Left lung (tissue), 4 donors: ENCODE measurements at regions not wholly inside any gene's neighbourhood (a gene's known extent, or its start where the extent isn't known, plus 50 kb on each side); places are given as distances from the start of the nearest gene placed in this dataset.
A peak's percentile ranks its signal among the peaks of the same experiment; 100 is the strongest.

Experiments used
- ATAC-seq: fragments of 200-7000 bp; cut with Tn5 transposase; one replicate; pipeline ENCODE4 v1.9.1; 2020; ENCODE audit warnings: moderate library complexity
- DNase-seq, 4 donors: peaks; one replicate each; pipeline ENCODE4 v3.0.0-alpha.2; 2013 to 2020
- H3K27ac ChIP-seq, 2 donors: fragments of 200-600 bp; sonication (generic) in 1 of 2; one replicate each; pipeline versions ENCODE4 v1.5.0 to v1.8.0; 2020 to 2021
- H3K27me3 ChIP-seq, 2 donors: fragments of 200-600 bp; sonication (generic) in 1 of 2; one replicate each; pipeline versions ENCODE4 v1.5.0 to v1.8.0; 2020 to 2021
- H3K36me3 ChIP-seq, 2 donors: fragments of 200-600 bp; sonication (generic) in 1 of 2; one replicate each; pipeline versions ENCODE4 v1.5.0 to v1.8.0; 2020 to 2021
- H3K4me1 ChIP-seq, 2 donors: fragments of 200-600 bp; one replicate each; pipeline ENCODE4 v1.8.0; 2021
- H3K4me3 ChIP-seq, 2 donors: fragments of 200-600 bp; sonication (generic) in 1 of 2; one replicate each; pipeline versions ENCODE4 v1.5.0 to v1.8.0; 2020 to 2021; ENCODE audit warnings: mild to moderate bottlenecking in 1 of 2
- H3K9me3 ChIP-seq, 2 donors: fragments of 200-600 bp; sonication (generic) in 1 of 2; one replicate each; pipeline versions ENCODE4 v1.5.0 to v1.8.0; 2020 to 2021
- CTCF ChIP-seq, 2 donors: fragments of 200-600 bp; sonication (generic) in 1 of 2; IDR thresholded peaks; one replicate each; pipeline versions ENCODE4 v1.5.0 to v1.8.0; 2021; ENCODE audit warnings: antibody characterized with exemption in 2 of 2
- intact Hi-C, 2 donors: fragments of 100-400 bp; cut with DNase I; formaldehyde crosslinking; loops; one replicate each; pipeline versions ENCODE4 v1.11.2 to v1.14.2; 2022
- donor health status: DM: no; HTN: yes; CAD: no.
- donor health status: DM: no; HTN: no; CAD: no.

GRCh38 chr5:39846144-39846543 is 421.4 kb upstream of the DAB2 start:
- intact Hi-C loops = no loop called here
- no peak for TF ChIP-seq CTCF (IDR thresholded peaks at IDR 0.05)
- H3K4me1 ChIP-seq = no peaks in the 10 kb centered on the region
- no peak overlapping the region for H3K27ac ChIP-seq
- no peak overlapping the region for H3K4me3 ChIP-seq
- no peak for ATAC-seq
- no peaks in the 10 kb centered on the region for H3K27me3 ChIP-seq
- DNase-seq = no peak
- H3K36me3 ChIP-seq = no peaks in the 10 kb centered on the region
- H3K9me3 ChIP-seq = no peaks in the 10 kb centered on the region

- intact Hi-C loops = no loop called here
- no peaks in the 10 kb centered on the region for H3K4me1 ChIP-seq
These were observed 419.0 kb upstream of the DAB2 start for GRCh38 chr5:39843767-39844166.

GRCh38 chr5:39835371-39835770 is 410.6 kb upstream of the DAB2 start:
- DNase-seq (peak in 1 of 4 donors; percentile 26), ATAC-seq (no peak)
- H3K4me1 ChIP-seq = no peaks in the 10 kb centered on the region
- H3K27me3 ChIP-seq = no peaks in the 10 kb centered on the region
- no peak overlapping the region for H3K4me3 ChIP-seq
- H3K9me3 ChIP-seq = peaks cover 0 to 12% of the 10 kb centered on the region in 2 donors
- intact Hi-C loops = no loop called here
- no peak overlapping the region for H3K27ac ChIP-seq
- no peaks in the 10 kb centered on the region for H3K36me3 ChIP-seq
- TF ChIP-seq CTCF (IDR thresholded peaks at IDR 0.05) = no peak

More at GRCh38 chr5:39843767-39844166, 419.0 kb upstream of the DAB2 start:
- peaks cover 0 to 12% of the 10 kb centered on the region in 2 donors for H3K9me3 ChIP-seq
- H3K4me3 ChIP-seq = no peak overlapping the region
- H3K36me3 ChIP-seq = no peaks in the 10 kb centered on the region
- no peak overlapping the region for H3K27ac ChIP-seq
- ATAC-seq (no peak), DNase-seq (no peak)
- no peak for TF ChIP-seq CTCF (IDR thresholded peaks at IDR 0.05)
- no peaks in the 10 kb centered on the region for H3K27me3 ChIP-seq

GRCh38 chr5:39829441-39829840 is 404.7 kb upstream of the DAB2 start:
- Histone ChIP-seq H3K9me3 (no peaks in the 10 kb centered on the region), H3K4me1 (no peaks in the 10 kb centered on the region), H3K27me3 (no peaks in the 10 kb centered on the region), H3K36me3 (no peaks in the 10 kb centered on the region), H3K27ac (no peak overlapping the region), H3K4me3 (no peak overlapping the region)
- no peak for ATAC-seq
- DNase-seq = no peak
- no peak for TF ChIP-seq CTCF (IDR thresholded peaks at IDR 0.05)
- intact Hi-C loops = no loop called here

- Histone ChIP-seq H3K9me3 (no peaks in the 10 kb centered on the region), H3K27me3 (no peaks in the 10 kb centered on the region), H3K27ac (no peak overlapping the region), H3K4me1 (no peaks in the 10 kb centered on the region), H3K4me3 (no peak overlapping the region), H3K36me3 (no peaks in the 10 kb centered on the region)
- intact Hi-C loops = no loop called here
- ATAC-seq (no peak), DNase-seq (no peak)
- TF ChIP-seq CTCF (IDR thresholded peaks at IDR 0.05) = no peak
These were observed 401.3 kb upstream of the DAB2 start for GRCh38 chr5:39826051-39826450.
